RPMI7951 (cell line): ENCODE measurements at regions not wholly inside any gene's neighbourhood (a gene's known extent, or its start where the extent isn't known, plus 50 kb on each side); places are given as distances from the start of the nearest gene placed in this dataset.
"Not testable (repeated sequence)": the region's sequence is repeated elsewhere in the genome, so short reads cannot be mapped to it uniquely, and the experiment has no call there.

Experiments
- DNase-seq: peaks from one replicate; pipeline ENCODE4 v3.0.0-alpha.2; 2012; ENCODE audit warnings: low read depth

- not testable (repeated sequence) for DNase-seq
Measured at GRCh38 chr7:76971201-76971600, 61.0 kb downstream of the SPDYE17 start.

GRCh38 chr7:76969892-76970291, 62.3 kb downstream of the SPDYE17 start:
- DNase-seq, result not testable (repeated sequence)

GRCh38 chr7:76965731-76966548, 66.2 kb downstream of the SPDYE17 start:
- not testable (repeated sequence) for DNase-seq

GRCh38 chr7:76964050-76964449, 68.1 kb downstream of the SPDYE17 start:
- DNase-seq, result not testable (repeated sequence)

GRCh38 chr7:76963061-76963460, 69.1 kb downstream of the SPDYE17 start:
- DNase-seq, result not testable (repeated sequence)

- not testable (repeated sequence) for DNase-seq
Measured at GRCh38 chr7:76960400-76960986, 71.7 kb downstream of the SPDYE17 start.

GRCh38 chr7:76959573-76960399, 72.4 kb downstream of the SPDYE17 start:
- DNase-seq, result not testable (repeated sequence)

- DNase-seq, result not testable (repeated sequence)
Measured at GRCh38 chr7:76956531-76956930, 75.6 kb downstream of the SPDYE17 start.

GRCh38 chr7:76955124-76955523, 77.0 kb downstream of the SPDYE17 start:
- not testable (repeated sequence) for DNase-seq

GRCh38 chr7:76944603-76945002, 87.6 kb downstream of the SPDYE17 start:
- not testable (repeated sequence) for DNase-seq

- not testable (repeated sequence) for DNase-seq
Measured at GRCh38 chr7:76941809-76942765, 90.1 kb downstream of the SPDYE17 start.

- not testable (repeated sequence) for DNase-seq
Measured at GRCh38 chr7:76937781-76938180, 94.4 kb downstream of the SPDYE17 start.

GRCh38 chr7:76937330-76937729, 94.8 kb downstream of the SPDYE17 start:
- not testable (repeated sequence) for DNase-seq

GRCh38 chr7:76936346-76936745, 95.8 kb downstream of the SPDYE17 start:
- DNase-seq, result not testable (repeated sequence)

GRCh38 chr7:76934711-76935110, 97.5 kb downstream of the SPDYE17 start:
- not testable (repeated sequence) for DNase-seq

- DNase-seq, result not testable (repeated sequence)
Measured at GRCh38 chr7:76932957-76933356, 99.2 kb downstream of the SPDYE17 start.

GRCh38 chr7:76931441-76931840, 100.7 kb downstream of the SPDYE17 start:
- not testable (repeated sequence) for DNase-seq

GRCh38 chr7:76930416-76930815, 101.7 kb downstream of the SPDYE17 start:
- not testable (repeated sequence) for DNase-seq

- DNase-seq, result peak; percentile 24
Measured at GRCh38 chr7:76928751-76929150, 103.4 kb downstream of the SPDYE17 start.

GRCh38 chr7:76927741-76928393, 104.3 kb downstream of the SPDYE17 start:
- not testable (repeated sequence) for DNase-seq
